ENCODE measurements at regions not wholly inside any gene's neighbourhood (a gene's known extent, or its start where the extent isn't known, plus 50 kb on each side); places are given as distances from the start of the nearest gene placed in this dataset.

- TF ChIP-seq POLR2A (IDR thresholded peaks at IDR 0.05) (no peak), CTCF (IDR thresholded peaks at IDR 0.05) (no peak)
Measured at GRCh38 chr3:67977762-67978161, 323.4 kb upstream of the SUCLG2 start.

Data from tibial nerve (tissue), 3 donors.